ENCODE measurements at regions not wholly inside any gene's neighbourhood (a gene's known extent, or its start where the extent isn't known, plus 50 kb on each side); places are given as distances from the start of the nearest gene placed in this dataset.

DNA sequence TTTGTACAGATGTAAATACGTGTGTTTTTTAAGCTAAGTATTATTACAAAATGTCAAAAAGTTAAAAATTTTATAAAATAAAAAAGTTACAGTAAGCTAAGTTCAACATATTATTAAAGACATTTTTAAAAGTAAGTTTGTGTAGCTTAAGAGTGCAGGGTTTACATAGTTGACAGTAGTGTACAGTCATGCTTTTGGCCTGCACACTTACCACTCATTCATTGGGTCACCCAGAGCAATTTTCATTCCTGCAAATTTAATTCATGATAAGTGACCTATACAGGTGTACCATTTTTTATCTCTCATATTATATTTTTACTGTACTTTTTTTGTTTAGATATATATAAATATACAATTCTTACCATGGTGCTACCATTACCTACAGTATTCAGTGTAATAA, 769.9 kb upstream of the SLITRK6 start:
- no peaks in the 10 kb centered on the region for H3K4me1 Mint-ChIP-seq
- Histone ChIP-seq H3K4me1 (no peaks in the 10 kb centered on the region), H3F3A (ENCODE audit: low read depth) (no peaks in the 10 kb centered on the region), H3K27ac (no peak overlapping the region), H4K20me1 (ENCODE audit: low read depth) (no peaks in the 10 kb centered on the region), H3K79me2 (ENCODE audit: low read depth) (no peaks in the 10 kb centered on the region), H3K9me3 (ENCODE audit: low read depth) (no peaks in the 10 kb centered on the region), H3K36me3 (no peaks in the 10 kb centered on the region), H3K4me2 (no peak overlapping the region), H3K9ac (no peak overlapping the region), H3K27me3 (no peaks in the 10 kb centered on the region), H3K4me3 (no peak overlapping the region), H2AFZ (replicated peaks) (no peak overlapping the region)
- H3K9me3 Mint-ChIP-seq: no peaks in the 10 kb centered on the region
- no peak overlapping the region for H3K4me3 Mint-ChIP-seq
- H3K27me3 Mint-ChIP-seq (ENCODE audit: insufficient read depth, low read depth): peaks cover 2% of the 10 kb centered on the region
- no peaks in the 10 kb centered on the region for H3K36me3 Mint-ChIP-seq
- DNase-seq (ENCODE audit: low spot score): no peak
- TF ChIP-seq, protein P1, sequence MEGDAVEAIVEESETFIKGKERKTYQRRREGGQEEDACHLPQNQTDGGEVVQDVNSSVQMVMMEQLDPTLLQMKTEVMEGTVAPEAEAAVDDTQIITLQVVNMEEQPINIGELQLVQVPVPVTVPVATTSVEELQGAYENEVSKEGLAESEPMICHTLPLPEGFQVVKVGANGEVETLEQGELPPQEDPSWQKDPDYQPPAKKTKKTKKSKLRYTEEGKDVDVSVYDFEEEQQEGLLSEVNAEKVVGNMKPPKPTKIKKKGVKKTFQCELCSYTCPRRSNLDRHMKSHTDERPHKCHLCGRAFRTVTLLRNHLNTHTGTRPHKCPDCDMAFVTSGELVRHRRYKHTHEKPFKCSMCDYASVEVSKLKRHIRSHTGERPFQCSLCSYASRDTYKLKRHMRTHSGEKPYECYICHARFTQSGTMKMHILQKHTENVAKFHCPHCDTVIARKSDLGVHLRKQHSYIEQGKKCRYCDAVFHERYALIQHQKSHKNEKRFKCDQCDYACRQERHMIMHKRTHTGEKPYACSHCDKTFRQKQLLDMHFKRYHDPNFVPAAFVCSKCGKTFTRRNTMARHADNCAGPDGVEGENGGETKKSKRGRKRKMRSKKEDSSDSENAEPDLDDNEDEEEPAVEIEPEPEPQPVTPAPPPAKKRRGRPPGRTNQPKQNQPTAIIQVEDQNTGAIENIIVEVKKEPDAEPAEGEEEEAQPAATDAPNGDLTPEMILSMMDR (IDR thresholded peaks at IDR 0.05): no peak
- no peak for TF ChIP-seq EZH2phosphoT487 (IDR thresholded peaks at IDR 0.05)
- TF ChIP-seq EZH2 (IDR thresholded peaks at IDR 0.05): no peak
- no peak overlapping the region for H3K27ac Mint-ChIP-seq

GRCh38 chr13:86569974-86570373, 770.8 kb upstream of the SLITRK6 start:
- Histone ChIP-seq H2AFZ (replicated peaks) (no peak overlapping the region), H3K27ac (no peak overlapping the region), H3K79me2 (ENCODE audit: low read depth) (no peaks in the 10 kb centered on the region), H3K4me3 (no peak overlapping the region), H3K27me3 (no peaks in the 10 kb centered on the region), H3K9me3 (ENCODE audit: low read depth) (no peaks in the 10 kb centered on the region), H3K36me3 (no peaks in the 10 kb centered on the region), H3K4me1 (no peaks in the 10 kb centered on the region), H3K4me2 (no peak overlapping the region), H4K20me1 (ENCODE audit: low read depth) (no peaks in the 10 kb centered on the region), H3K9ac (no peak overlapping the region), H3F3A (ENCODE audit: low read depth) (no peaks in the 10 kb centered on the region)
- TF ChIP-seq EZH2 (IDR thresholded peaks at IDR 0.05): no peak
- TF ChIP-seq, protein P1 (IDR thresholded peaks at IDR 0.05): no peak
- no peak for TF ChIP-seq EZH2phosphoT487 (IDR thresholded peaks at IDR 0.05)
- DNase-seq (ENCODE audit: low spot score): no peak
- Mint-ChIP-seq H3K9me3 (no peaks in the 10 kb centered on the region), H3K27ac (no peak overlapping the region), H3K4me3 (no peak overlapping the region), H3K36me3 (no peaks in the 10 kb centered on the region), H3K4me1 (no peaks in the 10 kb centered on the region), H3K27me3 (ENCODE audit: insufficient read depth, low read depth) (peaks cover 2% of the 10 kb centered on the region)

GRCh38 chr13:86572115-86572514, 772.9 kb upstream of the SLITRK6 start:
- Histone ChIP-seq H3K9me3 (ENCODE audit: low read depth) (no peaks in the 10 kb centered on the region), H3K4me3 (no peak overlapping the region), H3K36me3 (no peaks in the 10 kb centered on the region), H3F3A (ENCODE audit: low read depth) (no peaks in the 10 kb centered on the region), H3K79me2 (ENCODE audit: low read depth) (no peaks in the 10 kb centered on the region), H3K27me3 (no peaks in the 10 kb centered on the region), H3K27ac (no peak overlapping the region), H4K20me1 (ENCODE audit: low read depth) (no peaks in the 10 kb centered on the region), H3K4me1 (no peaks in the 10 kb centered on the region), H3K4me2 (no peak overlapping the region), H3K9ac (no peak overlapping the region), H2AFZ (replicated peaks) (no peak overlapping the region)
- H3K4me3 Mint-ChIP-seq: no peak overlapping the region
- no peaks in the 10 kb centered on the region for H3K9me3 Mint-ChIP-seq
- no peaks in the 10 kb centered on the region for H3K4me1 Mint-ChIP-seq
- H3K27me3 Mint-ChIP-seq (ENCODE audit: insufficient read depth, low read depth): peaks cover 2% of the 10 kb centered on the region
- H3K36me3 Mint-ChIP-seq: no peaks in the 10 kb centered on the region
- no peak for DNase-seq (ENCODE audit: low spot score)
- TF ChIP-seq EZH2phosphoT487 (IDR thresholded peaks at IDR 0.05) (no peak), EZH2 (IDR thresholded peaks at IDR 0.05) (no peak)
- TF ChIP-seq, protein P1 (IDR thresholded peaks at IDR 0.05): no peak
- H3K27ac Mint-ChIP-seq: no peak overlapping the region

All from neural progenitor cell (in vitro differentiated cells).